SU-DHL-6 (cell line): ENCODE measurements at regions not wholly inside any gene's neighbourhood (a gene's known extent, or its start where the extent isn't known, plus 50 kb on each side); places are given as distances from the start of the nearest gene placed in this dataset.

Experiments used
- H2AFZ ChIP-seq: fragments of 200-600 bp; sonication (generic); 2 replicates; pipeline ENCODE4 v1.6.1; 2014; ENCODE audit warnings: low read depth, mild to moderate bottlenecking, moderate library complexity, mixed read lengths, antibody characterized with exemption, low read length; ENCODE audit not compliant: severe bottlenecking
- H3F3A ChIP-seq: fragments of 200-600 bp; shearing (Covaris generic); 2 replicates; pipeline ENCODE4 v1.6.0; 2016; ENCODE audit warnings: antibody characterized with exemption, mild to moderate bottlenecking; ENCODE audit not compliant: insufficient read depth
- H3K27ac ChIP-seq: fragments of 200-600 bp; sonication (generic); 2 replicates; pipeline ENCODE4 v1.5.1; 2016; ENCODE audit warnings: low read depth, mild to moderate bottlenecking, low read length, moderate library complexity, mixed read lengths
- H3K27me3 ChIP-seq: fragments of 200-600 bp; sonication (generic), shearing (Covaris generic); 2 replicates; pipeline ENCODE4 v1.6.0; 2014; ENCODE audit warnings: mild to moderate bottlenecking, low read length
- H3K36me3 ChIP-seq: fragments of 200-600 bp; sonication (generic); 2 replicates; pipeline ENCODE4 v1.6.1; 2014; ENCODE audit warnings: mild to moderate bottlenecking, low read length, mixed read lengths
- H3K4me2 ChIP-seq: fragments of 300-600, 200-600 bp; shearing (Covaris generic), sonication (generic); 2 replicates; pipeline ENCODE4 v1.6.0; 2014; ENCODE audit warnings: low read length, low read depth, mild to moderate bottlenecking; ENCODE audit not compliant: poor library complexity, severe bottlenecking
- H3K4me3 ChIP-seq: fragments of 200-600 bp; sonication (generic); 2 replicates; pipeline ENCODE4 v1.5.1; 2014; ENCODE audit warnings: antibody characterized with exemption, low read length, mild to moderate bottlenecking, mixed read lengths; ENCODE audit not compliant: insufficient read depth, poor library complexity, severe bottlenecking
- H3K79me2 ChIP-seq: fragments of 200-600 bp; sonication (generic); 2 replicates; pipeline ENCODE4 v1.6.1; 2014; ENCODE audit warnings: mild to moderate bottlenecking, low read length, moderate library complexity; ENCODE audit not compliant: insufficient read depth
- H3K9ac ChIP-seq: fragments of 200-600 bp; sonication (generic); 2 replicates; pipeline ENCODE4 v1.7.0; 2014; ENCODE audit warnings: mild to moderate bottlenecking, low read length
- H3K9me2 ChIP-seq: fragments of 200-600 bp; sonication (generic); replicated peaks from 2 replicates; pipeline ENCODE4 v1.6.1; 2014; ENCODE audit warnings: low read length; ENCODE audit not compliant: insufficient read depth
- H3K9me3 ChIP-seq: fragments of 200-600 bp; sonication (generic); 2 replicates; pipeline ENCODE4 v1.6.1; 2014; ENCODE audit warnings: low read length, mixed read lengths; ENCODE audit not compliant: insufficient read depth
- H4K20me1 ChIP-seq: fragments of 200-600 bp; sonication (generic); 2 replicates; pipeline ENCODE4 v1.6.1; 2014; ENCODE audit warnings: low read depth, mild to moderate bottlenecking, antibody characterized with exemption, low read length, moderate library complexity, mixed read lengths
- EZH2phosphoT487 ChIP-seq: fragments of 200-600 bp; sonication (generic), shearing (Covaris generic); conservative IDR thresholded peaks from 2 replicates; pipeline ENCODE4 v1.6.1; 2018; ENCODE audit warnings: mild to moderate bottlenecking, antibody characterized with exemption, low read length, moderate library complexity, mixed read lengths
- TF ChIP-seq, protein P1 (sequence below): fragments of 200-600 bp; sonication (generic); IDR thresholded peaks from one replicate; pipeline ENCODE4 v1.5.1; 2017; ENCODE audit warnings: antibody characterized with exemption, mild to moderate bottlenecking, low read length, moderate library complexity; ENCODE audit not compliant: insufficient read depth, poor library complexity, severe bottlenecking

DNA sequence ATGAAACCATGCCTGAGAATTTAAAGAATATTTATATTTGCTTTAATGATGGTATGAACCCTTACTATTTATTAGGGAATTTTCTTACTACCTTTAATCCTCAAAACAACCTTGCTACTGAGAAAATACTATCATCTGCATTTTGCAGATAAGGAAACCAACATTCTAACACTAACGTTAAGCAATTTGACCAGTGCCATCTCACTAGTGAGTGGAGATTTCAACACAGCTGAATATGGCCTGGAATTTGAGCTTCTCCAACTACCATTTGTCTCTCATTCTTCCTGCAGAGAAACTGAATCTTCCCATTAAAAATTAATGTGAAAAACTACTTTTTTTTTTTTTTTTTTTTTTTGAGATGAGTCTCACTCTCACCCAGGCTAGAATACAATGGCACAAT is 380.9 kb upstream of the SMIM31 start:
- H2AFZ ChIP-seq: no peak overlapping the region
- H3K79me2 ChIP-seq: no peaks in the 10 kb centered on the region
- H3K9me2 ChIP-seq: no peaks in the 10 kb centered on the region
- H3K4me3 ChIP-seq: no peak overlapping the region
- no peak overlapping the region for H3K27ac ChIP-seq
- H3K9ac ChIP-seq: no peak overlapping the region
- H3K36me3 ChIP-seq: no peaks in the 10 kb centered on the region
- H3K27me3 ChIP-seq: no peaks in the 10 kb centered on the region
- no peaks in the 10 kb centered on the region for H3K9me3 ChIP-seq
- no peaks in the 10 kb centered on the region for H3F3A ChIP-seq
- no peak overlapping the region for H3K4me2 ChIP-seq
- TF ChIP-seq, protein P1, sequence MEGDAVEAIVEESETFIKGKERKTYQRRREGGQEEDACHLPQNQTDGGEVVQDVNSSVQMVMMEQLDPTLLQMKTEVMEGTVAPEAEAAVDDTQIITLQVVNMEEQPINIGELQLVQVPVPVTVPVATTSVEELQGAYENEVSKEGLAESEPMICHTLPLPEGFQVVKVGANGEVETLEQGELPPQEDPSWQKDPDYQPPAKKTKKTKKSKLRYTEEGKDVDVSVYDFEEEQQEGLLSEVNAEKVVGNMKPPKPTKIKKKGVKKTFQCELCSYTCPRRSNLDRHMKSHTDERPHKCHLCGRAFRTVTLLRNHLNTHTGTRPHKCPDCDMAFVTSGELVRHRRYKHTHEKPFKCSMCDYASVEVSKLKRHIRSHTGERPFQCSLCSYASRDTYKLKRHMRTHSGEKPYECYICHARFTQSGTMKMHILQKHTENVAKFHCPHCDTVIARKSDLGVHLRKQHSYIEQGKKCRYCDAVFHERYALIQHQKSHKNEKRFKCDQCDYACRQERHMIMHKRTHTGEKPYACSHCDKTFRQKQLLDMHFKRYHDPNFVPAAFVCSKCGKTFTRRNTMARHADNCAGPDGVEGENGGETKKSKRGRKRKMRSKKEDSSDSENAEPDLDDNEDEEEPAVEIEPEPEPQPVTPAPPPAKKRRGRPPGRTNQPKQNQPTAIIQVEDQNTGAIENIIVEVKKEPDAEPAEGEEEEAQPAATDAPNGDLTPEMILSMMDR: no peak
- TF ChIP-seq EZH2phosphoT487: no peak
- no peaks in the 10 kb centered on the region for H4K20me1 ChIP-seq

DNA sequence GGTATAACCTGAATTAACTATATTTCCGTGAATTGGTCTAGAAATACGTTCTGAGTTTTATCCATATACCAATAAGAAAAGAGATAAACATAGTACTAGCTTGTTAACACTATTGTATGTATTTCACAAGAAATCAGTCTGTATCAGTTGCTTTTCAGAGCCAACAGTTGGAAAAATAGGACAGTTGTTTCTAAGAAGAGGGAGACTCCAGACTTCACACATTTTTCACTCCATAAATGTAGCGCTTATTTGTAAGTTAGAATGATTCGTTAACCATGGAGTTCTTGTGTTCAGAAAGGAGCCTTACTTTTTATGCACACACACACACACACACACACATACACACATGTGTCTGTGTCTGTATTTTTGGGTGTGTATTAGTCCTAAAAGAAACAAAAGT is 376.7 kb upstream of the SMIM31 start:
- no peak overlapping the region for H2AFZ ChIP-seq
- H3K4me3 ChIP-seq: no peak overlapping the region
- H3K27ac ChIP-seq: no peak overlapping the region
- H4K20me1 ChIP-seq: no peaks in the 10 kb centered on the region
- H3K79me2 ChIP-seq: no peaks in the 10 kb centered on the region
- H3K36me3 ChIP-seq: no peaks in the 10 kb centered on the region
- H3F3A ChIP-seq: no peaks in the 10 kb centered on the region
- H3K9ac ChIP-seq: no peak overlapping the region
- H3K9me2 ChIP-seq: no peaks in the 10 kb centered on the region
- no peak overlapping the region for H3K4me2 ChIP-seq
- no peaks in the 10 kb centered on the region for H3K9me3 ChIP-seq
- TF ChIP-seq, protein P1: no peak
- no peak for TF ChIP-seq EZH2phosphoT487
- no peaks in the 10 kb centered on the region for H3K27me3 ChIP-seq

DNA sequence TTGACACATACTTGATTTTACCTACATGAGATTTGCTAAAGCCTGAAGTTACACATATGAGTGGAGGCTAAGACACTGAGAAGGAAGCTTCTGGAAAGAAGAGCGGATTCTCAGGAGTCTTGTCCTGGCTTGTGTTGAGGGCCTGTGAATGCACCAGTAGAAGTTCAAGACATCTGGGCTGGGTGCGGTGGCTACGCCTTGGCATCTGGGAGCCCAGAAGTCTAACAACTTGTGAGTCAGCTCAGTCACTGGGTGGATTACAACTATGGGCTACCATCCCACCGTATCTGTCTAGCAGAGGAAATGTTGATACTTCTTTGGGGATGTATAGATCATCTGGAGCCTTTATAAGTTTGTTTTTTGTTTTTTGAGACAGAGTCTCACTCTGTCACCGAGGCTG is 375.6 kb upstream of the SMIM31 start:
- no peak overlapping the region for H3K9ac ChIP-seq
- no peaks in the 10 kb centered on the region for H4K20me1 ChIP-seq
- no peaks in the 10 kb centered on the region for H3K79me2 ChIP-seq
- H3K4me2 ChIP-seq: no peak overlapping the region
- no peaks in the 10 kb centered on the region for H3K9me3 ChIP-seq
- no peaks in the 10 kb centered on the region for H3K9me2 ChIP-seq
- no peak for TF ChIP-seq EZH2phosphoT487
- TF ChIP-seq, protein P1: no peak
- H3K27me3 ChIP-seq: no peaks in the 10 kb centered on the region
- H2AFZ ChIP-seq: no peak overlapping the region
- no peak overlapping the region for H3K4me3 ChIP-seq
- no peak overlapping the region for H3K27ac ChIP-seq
- no peaks in the 10 kb centered on the region for H3K36me3 ChIP-seq
- H3F3A ChIP-seq: no peaks in the 10 kb centered on the region
